ENCODE measurements at regions not wholly inside any gene's neighbourhood (a gene's known extent, or its start where the extent isn't known, plus 50 kb on each side); places are given as distances from the start of the nearest gene placed in this dataset.
"Not testable (repeated sequence)": the region's sequence is repeated elsewhere in the genome, so short reads cannot be mapped to it uniquely, and the experiment has no call there.

GRCh38 chr1:172837816-172838679, 179.1 kb downstream of the FASLG start:
- DNase-seq, result no peak

GRCh38 chr1:172838680-172839313, 179.9 kb downstream of the FASLG start:
- 88 to 95% (median 91%) methylated on average over 4 of the region's 4 CpGs for WGBS, 4 donors
- H3K36me3 ChIP-seq (replicated peaks in 1 of 2), result no peaks in the 10 kb centered on the region
- intact Hi-C loops (cut with DNase I), result no loop called here

More at GRCh38 chr1:172837816-172838679, 179.1 kb downstream of the FASLG start:
- Histone ChIP-seq H3K4me3 (no peak overlapping the region), H3K27ac (no peak overlapping the region), H3K36me3 (replicated peaks in 1 of 2) (no peaks in the 10 kb centered on the region), H3K4me1 (replicated peaks in 1 of 2) (no peaks in the 10 kb centered on the region), H3K27me3 (no peaks in the 10 kb centered on the region), H3K9me3 (replicated peaks in 1 of 3) (no peaks in the 10 kb centered on the region)
- TF ChIP-seq POLR2A (IDR thresholded peaks at IDR 0.05) (no peak), CTCF (IDR thresholded peaks at IDR 0.05) (no peak)
- intact Hi-C loops (cut with DNase I), result no loop called here
- WGBS, 4 donors, result 75 to 88% (median 81%) methylated on average over 6 of the region's 6 CpGs

GRCh38 chr1:172839639-172840038, 180.7 kb downstream of the FASLG start:
- H3K4me1 ChIP-seq (replicated peaks in 1 of 2); H3K27ac ChIP-seq; H3K4me3 ChIP-seq; H3K9me3 ChIP-seq (replicated peaks in 1 of 3); intact Hi-C loops (cut with DNase I); H3K27me3 ChIP-seq; DNase-seq; H3K36me3 ChIP-seq (replicated peaks in 1 of 2): not testable (repeated sequence)
- WGBS, 4 donors, result 88 to 93% (median 90%) methylated on average over 8 of the region's 8 CpGs

More at GRCh38 chr1:172838680-172839313, 179.9 kb downstream of the FASLG start:
- Histone ChIP-seq H3K27me3 (no peaks in the 10 kb centered on the region), H3K27ac (no peak overlapping the region), H3K4me1 (replicated peaks in 1 of 2) (no peaks in the 10 kb centered on the region), H3K9me3 (replicated peaks in 1 of 3) (no peaks in the 10 kb centered on the region), H3K4me3 (no peak overlapping the region)
- TF ChIP-seq POLR2A (IDR thresholded peaks at IDR 0.05), result no peak
- TF ChIP-seq CTCF (IDR thresholded peaks at IDR 0.05), result no peak
- no peak for DNase-seq

GRCh38 chr1:172843444-172843843, 184.5 kb downstream of the FASLG start:
- Histone ChIP-seq H3K36me3 (replicated peaks in 1 of 2) (no peaks in the 10 kb centered on the region), H3K27me3 (no peaks in the 10 kb centered on the region), H3K27ac (no peak overlapping the region), H3K9me3 (replicated peaks in 1 of 3) (no peaks in the 10 kb centered on the region), H3K4me3 (no peak overlapping the region), H3K4me1 (replicated peaks in 1 of 2) (no peaks in the 10 kb centered on the region)
- no peak for DNase-seq
- 33 to 44% (median 35%) methylated on average over 2 of the region's 2 CpGs for WGBS, 4 donors
- TF ChIP-seq CTCF (IDR thresholded peaks at IDR 0.05) (no peak), POLR2A (IDR thresholded peaks at IDR 0.05) (no peak)
- intact Hi-C loops (cut with DNase I), result no loop called here

Measured in adrenal gland (tissue), 9 donors.